IMR-90 (cell line): ENCODE measurements at regions not wholly inside any gene's neighbourhood (a gene's known extent, or its start where the extent isn't known, plus 50 kb on each side); places are given as distances from the start of the nearest gene placed in this dataset.

Experiments used
- ATAC-seq: fragments of 200-7000 bp; cut with Tn5 transposase; 2 replicates; pipeline ENCODE4 v1.9.1; 2020; ENCODE audit warnings: low read depth, mild to moderate bottlenecking, moderate library complexity
- BruUV-seq: library from RNA; stranded (reverse); fragments of 400-500 nt; replicated peaks from 2 replicates; lab custom pipeline; 2021; lab: Mats Ljungman, UMichigan
- CTCF ChIA-PET: fragments of 300-600 bp; formaldehyde crosslinking; extraction: SDS; loops from one replicate; lab custom pipeline; 2021; ENCODE audit warnings: antibody characterized with exemption; lab: Yijun Ruan, JAX
- POLR2A ChIA-PET: fragments of 300-600 bp; sonication (Branson Sonifier 250); formaldehyde crosslinking; loops from one replicate; lab custom pipeline; 2022; ENCODE audit warnings: antibody characterized with exemption; ENCODE audit not compliant: unreplicated experiment; lab: Charles Lee
- DNase-seq: peaks from one replicate; pipeline ENCODE4 v3.0.0; 2013
- H2AFZ ChIP-seq: replicated peaks from 2 replicates; pipeline ENCODE3; 2013; ENCODE audit warnings: low read length, mild to moderate bottlenecking; ENCODE audit not compliant: poor library complexity
- H2AK5ac ChIP-seq: 2 replicates; pipeline ENCODE4 v1.6.1; 2013; ENCODE audit warnings: low read depth, low read length, inconsistent platforms
- H2AK9ac ChIP-seq: replicated peaks from 2 replicates; pipeline ENCODE3; 2013; ENCODE audit warnings: mild to moderate bottlenecking, low read depth, low read length, moderate library complexity; ENCODE audit not compliant: poor library complexity
- H2BK120ac ChIP-seq: 2 replicates; pipeline ENCODE4 v1.6.1; 2013; ENCODE audit warnings: low read depth, low read length, inconsistent platforms
- H2BK15ac ChIP-seq: 3 replicates; pipeline ENCODE4 v1.6.1; 2013; ENCODE audit warnings: low read depth, low read length, inconsistent platforms
- H2BK20ac ChIP-seq: 2 replicates; pipeline ENCODE4 v1.6.1; 2013; ENCODE audit warnings: low read depth, mild to moderate bottlenecking, inconsistent platforms, low read length, moderate library complexity
- H2BK5ac ChIP-seq: 2 replicates; pipeline ENCODE4 v1.6.1; 2013; ENCODE audit warnings: mild to moderate bottlenecking, low read depth, low read length, inconsistent platforms; ENCODE audit not compliant: poor library complexity, severe bottlenecking
- H3K14ac ChIP-seq: replicated peaks from 2 replicates; pipeline ENCODE4 v1.6.1; 2013; ENCODE audit warnings: low read depth, low read length, inconsistent platforms
- H3K18ac ChIP-seq: 2 replicates; pipeline ENCODE4 v1.6.1; 2013; ENCODE audit warnings: low read depth, low read length, control low read depth
- H3K23ac ChIP-seq: 2 replicates; pipeline ENCODE4 v1.6.1; 2013; ENCODE audit warnings: low read depth, low read length, inconsistent platforms
- H3K27ac ChIP-seq: 2 replicates; pipeline ENCODE4 v1.5.1; 2013; ENCODE audit warnings: mild to moderate bottlenecking, control low read depth, low read length; ENCODE audit not compliant: insufficient read depth
- H3K27me3 ChIP-seq: 2 replicates; pipeline ENCODE4 v1.6.1; 2013; ENCODE audit warnings: low read length; ENCODE audit not compliant: control insufficient read depth, insufficient read depth
- H3K36me3 ChIP-seq: 2 replicates; pipeline ENCODE4 v1.6.1; 2013; ENCODE audit warnings: low read length, mixed read lengths; ENCODE audit not compliant: control insufficient read depth, insufficient read depth
- H3K4ac ChIP-seq: 2 replicates; pipeline ENCODE4 v1.6.1; 2013; ENCODE audit warnings: low read depth, low read length, inconsistent platforms
- H3K4me1 ChIP-seq: 2 replicates; pipeline ENCODE4 v1.6.1; 2013; ENCODE audit warnings: low read length, mixed read lengths; ENCODE audit not compliant: control insufficient read depth, insufficient read depth
- H3K4me2 ChIP-seq: 2 replicates; pipeline ENCODE4 v1.6.1; 2013; ENCODE audit warnings: low read depth, mild to moderate bottlenecking, control low read depth, low read length, moderate library complexity
- H3K4me3 ChIP-seq: 2 replicates; pipeline ENCODE4 v1.5.1; 2013; ENCODE audit warnings: low read depth, mild to moderate bottlenecking, control low read depth, low read length, moderate library complexity; ENCODE audit not compliant: insufficient read depth
- H3K56ac ChIP-seq: 2 replicates; pipeline ENCODE4 v1.6.1; 2013; ENCODE audit warnings: low read length, inconsistent platforms; ENCODE audit not compliant: insufficient read depth; ENCODE audit errors: extremely low read depth
- H3K79me1 ChIP-seq, 2 experiments: 2 replicates each; pipeline ENCODE4 v1.6.1; 2013; ENCODE audit warnings: low read length in 2 of 2, inconsistent platforms in 1 of 2, low read depth in 1 of 2
- H3K9ac ChIP-seq: 2 replicates; pipeline ENCODE4 v1.6.1; 2013; ENCODE audit warnings: low read depth, low read length, control low read depth
- H3K9me1 ChIP-seq: 2 replicates; pipeline ENCODE4 v1.6.1; 2013; ENCODE audit warnings: low read length, inconsistent platforms; ENCODE audit not compliant: insufficient read depth
- H3K9me3 ChIP-seq: 2 replicates; pipeline ENCODE4 v1.6.1; 2013; ENCODE audit warnings: low read length; ENCODE audit not compliant: control insufficient read depth, insufficient read depth
- H4K20me1 ChIP-seq: 2 replicates; pipeline ENCODE4 v1.6.1; 2013; ENCODE audit warnings: low read length, inconsistent platforms; ENCODE audit not compliant: insufficient read depth
- H4K5ac ChIP-seq: 2 replicates; pipeline ENCODE4 v1.6.1; 2013; ENCODE audit warnings: mild to moderate bottlenecking, low read depth, low read length, control low read depth
- H4K8ac ChIP-seq, 2 experiments: 2 replicates each; pipeline ENCODE4 v1.6.1; 2013; ENCODE audit warnings: low read depth in 2 of 2, low read length in 2 of 2, control low read depth in 1 of 2, inconsistent platforms in 1 of 2
- H4K91ac ChIP-seq: 2 replicates; pipeline ENCODE4 v1.6.1; 2013; ENCODE audit warnings: low read depth, low read length, inconsistent platforms; ENCODE audit not compliant: insufficient read depth
- CHD1 ChIP-seq: IDR thresholded peaks from 2 replicates; pipeline ENCODE4 v1.6.1; 2012; ENCODE audit warnings: low read depth, low read length, improper control_type of control experiment
- RFX5 ChIP-seq: IDR thresholded peaks from 2 replicates; pipeline ENCODE4 v1.8.0; 2012; ENCODE audit warnings: low read depth, mild to moderate bottlenecking, low read length, moderate library complexity
- USF2 ChIP-seq: fragments of 150-350 bp; IDR thresholded peaks from 2 replicates; pipeline ENCODE4 v1.6.1; 2017; ENCODE audit warnings: mild to moderate bottlenecking, antibody characterized with exemption, low read length, low read depth
- WGBS, 2 experiments: methylation state at CpG; one replicate each; pipeline versions ENCODE4 v1.1.5 to v1.1.7; 2013; ENCODE audit warnings: missing lambda C conversion rate in 2 of 2; ENCODE audit not compliant: insufficient read length in 1 of 2; ENCODE audit errors: extremely low coverage in 2 of 2; 5-methylcytosine and 5-hydroxymethylcytosine counted together
- dilution Hi-C: fragments of 300-500 bp; cut with HindIII; formaldehyde crosslinking; loops from one replicate; pipeline ENCODE4 v1.14.3; 2018; ENCODE audit warnings: low sequenced_read_pairs; ENCODE audit not compliant: unreplicated experiment
- in situ Hi-C: fragments of 300-500 bp; cut with MboI; formaldehyde crosslinking; loops from 3 replicates; pipeline ENCODE4 v1.14.3; 2019; ENCODE audit warnings: low sequenced_read_pairs, inconsistent platforms, mixed read lengths
- intact Hi-C: fragments of 100-400 bp; cut with micrococcal nuclease; formaldehyde crosslinking; loops from 2 replicates; pipeline ENCODE4 v1.10.0; 2022

GRCh38 chr11:44404736-44405395 is 94.9 kb upstream of the ALX4 start:
- Histone ChIP-seq H3K27ac (no peak overlapping the region), H3K4me1 (no peaks in the 10 kb centered on the region), H2AK9ac (no peak overlapping the region), H4K20me1 (no peaks in the 10 kb centered on the region), H2BK20ac (no peak overlapping the region), H4K8ac (no peak overlapping the region), H3K9ac (no peak overlapping the region), H3K27me3 (peaks cover 8% of the 10 kb centered on the region), H3K79me1 (no peaks in the 10 kb centered on the region), H3K18ac (no peak overlapping the region), H3K9me1 (no peaks in the 10 kb centered on the region), H4K91ac (no peak overlapping the region), H3K9me3 (no peaks in the 10 kb centered on the region), H3K4ac (no peak overlapping the region), H4K5ac (no peak overlapping the region), H2AFZ (no peak overlapping the region), H2BK120ac (no peak overlapping the region), H3K4me3 (no peak overlapping the region), H3K23ac (no peak overlapping the region), H2BK5ac (no peak overlapping the region), H3K4me2 (no peak overlapping the region), H3K14ac (no peak overlapping the region), H2AK5ac (no peak overlapping the region), H2BK15ac (no peak overlapping the region), H3K36me3 (no peaks in the 10 kb centered on the region), H3K56ac (no peak overlapping the region)
- CTCF ChIA-PET, result no interaction called here
- no peak for ATAC-seq
- POLR2A ChIA-PET, result no interaction called here
- 20% methylated on average over 3 of the region's 10 CpGs; no CpG with 5 or more reads in 1 of the 2 experiments for WGBS, 2 experiments
- intact Hi-C loops (no loop called here), in situ Hi-C loops (no loop called here), dilution Hi-C loops (no loop called here)
- no peak for DNase-seq
- BruUV-seq, result no TSS peak
- no peak for TF ChIP-seq RFX5
- no peak for TF ChIP-seq USF2
- TF ChIP-seq CHD1, result no peak
